AG09309 (cell line): ENCODE measurements at regions not wholly inside any gene's neighbourhood (a gene's known extent, or its start where the extent isn't known, plus 50 kb on each side); places are given as distances from the start of the nearest gene placed in this dataset.

Experiments
- DNase-seq: peaks from one replicate; pipeline ENCODE4 v3.0.0-alpha.2; 2010; ENCODE audit warnings: low read depth
- H3K4me3 ChIP-seq: 2 replicates; pipeline ENCODE4 v1.5.1; 2011; ENCODE audit warnings: mild to moderate bottlenecking, low read depth, low read length, moderate library complexity; ENCODE audit not compliant: control insufficient read depth
- TF ChIP-seq, protein P1 (sequence below): IDR thresholded peaks from 2 replicates; pipeline ENCODE4 v1.5.1; 2011; ENCODE audit warnings: mild to moderate bottlenecking, low read depth, low read length, inconsistent platforms; ENCODE audit not compliant: insufficient read depth, control insufficient read depth; ENCODE audit errors: missing control alignments

DNA sequence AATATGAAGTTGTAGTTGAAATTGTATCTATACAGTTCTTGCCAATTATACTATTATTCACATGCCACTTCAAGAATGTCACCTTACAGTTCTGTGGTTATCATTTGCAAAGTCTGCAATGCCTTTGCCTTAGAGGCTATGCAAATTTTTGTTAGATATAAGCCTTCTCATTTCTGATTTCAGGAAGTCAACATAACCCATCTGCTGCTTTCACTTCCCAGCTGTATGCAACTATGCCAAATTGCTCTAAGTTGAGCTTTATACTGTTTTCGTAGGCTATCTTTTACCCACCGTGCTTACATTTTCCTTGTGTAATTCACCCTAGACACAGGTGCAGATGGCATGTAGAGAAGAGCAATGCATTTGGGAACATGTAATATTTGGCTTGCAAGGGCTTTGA lies 1083.0 kb downstream of the CDH9 start:
- TF ChIP-seq, protein P1, sequence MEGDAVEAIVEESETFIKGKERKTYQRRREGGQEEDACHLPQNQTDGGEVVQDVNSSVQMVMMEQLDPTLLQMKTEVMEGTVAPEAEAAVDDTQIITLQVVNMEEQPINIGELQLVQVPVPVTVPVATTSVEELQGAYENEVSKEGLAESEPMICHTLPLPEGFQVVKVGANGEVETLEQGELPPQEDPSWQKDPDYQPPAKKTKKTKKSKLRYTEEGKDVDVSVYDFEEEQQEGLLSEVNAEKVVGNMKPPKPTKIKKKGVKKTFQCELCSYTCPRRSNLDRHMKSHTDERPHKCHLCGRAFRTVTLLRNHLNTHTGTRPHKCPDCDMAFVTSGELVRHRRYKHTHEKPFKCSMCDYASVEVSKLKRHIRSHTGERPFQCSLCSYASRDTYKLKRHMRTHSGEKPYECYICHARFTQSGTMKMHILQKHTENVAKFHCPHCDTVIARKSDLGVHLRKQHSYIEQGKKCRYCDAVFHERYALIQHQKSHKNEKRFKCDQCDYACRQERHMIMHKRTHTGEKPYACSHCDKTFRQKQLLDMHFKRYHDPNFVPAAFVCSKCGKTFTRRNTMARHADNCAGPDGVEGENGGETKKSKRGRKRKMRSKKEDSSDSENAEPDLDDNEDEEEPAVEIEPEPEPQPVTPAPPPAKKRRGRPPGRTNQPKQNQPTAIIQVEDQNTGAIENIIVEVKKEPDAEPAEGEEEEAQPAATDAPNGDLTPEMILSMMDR = no peak
- no peak overlapping the region for H3K4me3 ChIP-seq
- no peak for DNase-seq

DNA sequence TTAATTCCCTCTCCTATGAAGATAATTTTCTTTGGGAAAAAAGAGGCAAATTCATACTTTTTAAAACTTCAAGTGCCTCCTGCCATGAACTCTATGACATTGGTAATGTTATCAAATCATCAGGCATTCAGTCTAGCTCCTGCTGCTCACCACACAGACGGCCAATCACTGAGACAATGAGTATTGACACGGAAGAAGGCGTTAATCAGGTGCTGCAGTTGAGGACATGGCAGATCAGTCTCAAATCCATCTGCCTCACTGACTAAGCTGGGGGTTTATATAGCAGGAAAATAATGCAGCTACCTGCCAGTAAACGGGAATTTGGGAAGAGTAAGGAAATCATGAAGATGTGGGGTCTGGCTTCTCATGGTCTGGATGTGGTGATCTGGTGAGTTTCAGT lies 1087.7 kb downstream of the CDH9 start:
- no peak overlapping the region for H3K4me3 ChIP-seq
- TF ChIP-seq, protein P1 = no peak
- no peak for DNase-seq

- DNase-seq = no peak
- no peak overlapping the region for H3K4me3 ChIP-seq
- TF ChIP-seq, protein P1 = no peak
Measured at GRCh38 chr5:25948278-25948677, 1090.1 kb downstream of the CDH9 start.

GRCh38 chr5:25944786-25945185 lies 1093.6 kb downstream of the CDH9 start:
- no peak overlapping the region for H3K4me3 ChIP-seq
- TF ChIP-seq, protein P1 = no peak
- DNase-seq = no peak

- TF ChIP-seq, protein P1 = no peak
- no peak for DNase-seq
- H3K4me3 ChIP-seq = no peak overlapping the region
Measured at GRCh38 chr5:25909163-25909562, 1129.2 kb downstream of the CDH9 start.

DNA sequence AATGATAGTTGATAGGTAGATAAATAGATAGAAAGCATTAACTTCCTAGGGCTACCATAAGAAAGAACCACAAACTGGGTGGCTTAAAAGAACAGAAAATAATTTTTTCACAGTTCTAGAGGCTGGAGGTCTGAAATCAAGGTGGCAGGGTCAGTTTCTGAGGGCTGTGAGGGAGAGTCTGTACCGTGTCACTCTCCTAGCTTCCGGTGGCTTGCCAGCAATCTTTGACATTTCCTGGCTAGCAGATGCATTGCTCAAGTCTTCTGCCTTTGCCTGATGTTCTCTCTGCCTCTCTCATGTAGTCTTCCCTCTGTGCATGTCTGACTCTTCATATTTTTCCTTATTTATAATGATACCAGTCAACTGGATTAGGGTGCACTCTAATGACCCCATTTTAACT lies 1132.7 kb downstream of the CDH9 start:
- no peak overlapping the region for H3K4me3 ChIP-seq
- no peak for DNase-seq
- TF ChIP-seq, protein P1 = no peak

DNA sequence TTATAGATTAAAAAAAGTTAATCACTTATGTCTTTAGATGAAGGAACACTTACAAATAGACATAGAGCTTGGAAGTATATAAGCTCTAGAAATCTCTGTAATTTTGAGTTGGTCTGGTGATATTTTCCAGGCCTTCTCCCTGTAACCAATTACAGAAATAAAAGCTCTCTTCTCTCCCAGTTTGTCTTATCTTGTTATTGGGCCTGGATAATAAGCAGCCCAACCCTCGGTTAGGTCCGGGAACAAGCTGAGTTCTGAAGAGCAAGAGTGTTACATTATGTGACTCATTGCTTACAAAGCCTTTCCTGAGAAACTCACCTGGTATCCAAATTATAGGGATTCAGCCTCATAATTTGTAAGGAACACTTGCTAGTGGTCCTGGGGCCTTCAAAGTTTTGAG lies 1146.2 kb downstream of the CDH9 start:
- no peak for DNase-seq
- TF ChIP-seq, protein P1 = no peak
- H3K4me3 ChIP-seq = no peak overlapping the region
